OCI-LY3 (cell line): ENCODE measurements at regions not wholly inside any gene's neighbourhood (a gene's known extent, or its start where the extent isn't known, plus 50 kb on each side); places are given as distances from the start of the nearest gene placed in this dataset.

Experiments used
- H2AFZ ChIP-seq: fragments of 200-600, 300-600 bp; shearing (Covaris generic); 2 replicates; pipeline ENCODE4 v1.6.0; 2014; ENCODE audit warnings: antibody characterized with exemption, low read depth, low read length
- H3K27ac ChIP-seq: fragments of 200-600, 300-600 bp; sonication (generic); 2 replicates; pipeline ENCODE4 v1.5.1; 2014; ENCODE audit warnings: mild to moderate bottlenecking, low read length, moderate library complexity, mixed read lengths
- H3K27me3 ChIP-seq: fragments of 200-600, 300-600 bp; sonication (generic); 2 replicates; pipeline ENCODE4 v1.6.1; 2014; ENCODE audit warnings: low read depth, low read length, mixed read lengths
- H3K36me3 ChIP-seq: fragments of 200-600, 300-600 bp; sonication (generic); replicated peaks from 2 replicates; pipeline ENCODE3; 2014; ENCODE audit warnings: low read depth, low read length, mixed read lengths
- H3K4me1 ChIP-seq: fragments of 300-600, 200-600 bp; sonication (generic); 2 replicates; pipeline ENCODE4 v1.6.1; 2014; ENCODE audit warnings: low read length, mixed read lengths
- H3K4me2 ChIP-seq: fragments of 200-600, 300-600 bp; sonication (generic); 2 replicates; pipeline ENCODE4 v1.6.1; 2014; ENCODE audit warnings: low read length, mixed read lengths
- H3K4me3 ChIP-seq: fragments of 300-600, 200-600 bp; sonication (generic); 2 replicates; pipeline ENCODE4 v1.5.1; 2014; ENCODE audit warnings: antibody characterized with exemption, mild to moderate bottlenecking, low read length, moderate library complexity
- H3K79me2 ChIP-seq: fragments of 300-600, 200-600 bp; shearing (Covaris generic); 2 replicates; pipeline ENCODE4 v1.6.1; 2014; ENCODE audit warnings: mild to moderate bottlenecking, low read length, mixed read lengths
- H3K9ac ChIP-seq: fragments of 300-600, 200-600 bp; shearing (Covaris generic); 2 replicates; pipeline ENCODE4 v1.6.0; 2014; ENCODE audit warnings: mild to moderate bottlenecking, low read length, moderate library complexity
- H3K9me3 ChIP-seq: fragments of 200-600, 300-600 bp; shearing (Covaris generic); 2 replicates; pipeline ENCODE4 v1.6.1; 2014; ENCODE audit warnings: low read length, mixed read lengths; ENCODE audit not compliant: insufficient read depth
- H4K20me1 ChIP-seq: fragments of 200-600, 300-600 bp; sonication (generic); 2 replicates; pipeline ENCODE4 v1.6.1; 2016; ENCODE audit warnings: low read length, mixed read lengths; ENCODE audit not compliant: insufficient read depth
- EZH2phosphoT487 ChIP-seq: fragments of 200-600 bp; shearing (Covaris generic); IDR thresholded peaks from 2 replicates; pipeline ENCODE4 v1.6.1; 2018; ENCODE audit warnings: antibody characterized with exemption, mixed run types, low read depth
- TF ChIP-seq, protein P1 (sequence below): fragments of 200-600, 300-600 bp; sonication (generic); IDR thresholded peaks from 2 replicates; pipeline ENCODE4 v1.5.1; 2014; ENCODE audit warnings: antibody characterized with exemption, low read length, low read depth

DNA sequence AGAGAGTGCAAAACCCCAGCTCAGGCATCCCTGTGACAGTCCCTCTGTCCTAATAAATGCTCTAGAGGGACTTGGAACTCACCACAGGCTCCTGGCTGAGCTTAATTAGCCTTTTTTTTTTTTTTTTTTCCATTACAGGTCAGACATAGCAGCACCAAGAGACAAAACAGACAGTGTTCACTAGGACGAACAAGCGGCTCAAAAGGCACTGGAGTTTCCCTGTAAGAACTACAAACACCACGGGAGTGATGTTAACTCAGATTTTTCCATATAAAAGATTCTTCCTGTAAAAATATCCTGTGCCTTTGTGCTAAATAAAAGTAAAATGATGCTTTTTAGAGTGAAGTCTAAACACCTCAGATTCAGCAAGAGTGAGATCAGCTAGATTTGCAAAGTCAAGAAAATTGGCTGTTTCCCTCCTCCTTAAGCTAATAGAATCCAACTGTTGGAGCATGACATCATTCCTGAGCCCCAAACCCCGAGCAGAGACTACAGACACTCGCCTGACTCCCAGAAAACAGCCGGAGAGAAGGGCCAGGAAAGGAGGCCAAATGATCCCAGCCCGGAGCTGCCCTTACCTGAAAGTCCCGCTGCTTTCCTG, 101.0 kb upstream of the AKIP1 start:
- H3K4me2 ChIP-seq, result no peak overlapping the region
- H3K9ac ChIP-seq, result no peak overlapping the region
- H3K4me1 ChIP-seq, result peaks cover 24% of the 10 kb centered on the region
- H3K79me2 ChIP-seq, result no peaks in the 10 kb centered on the region
- no peaks in the 10 kb centered on the region for H3K36me3 ChIP-seq
- no peaks in the 10 kb centered on the region for H3K27me3 ChIP-seq
- no peak for TF ChIP-seq EZH2phosphoT487
- TF ChIP-seq, protein P1, sequence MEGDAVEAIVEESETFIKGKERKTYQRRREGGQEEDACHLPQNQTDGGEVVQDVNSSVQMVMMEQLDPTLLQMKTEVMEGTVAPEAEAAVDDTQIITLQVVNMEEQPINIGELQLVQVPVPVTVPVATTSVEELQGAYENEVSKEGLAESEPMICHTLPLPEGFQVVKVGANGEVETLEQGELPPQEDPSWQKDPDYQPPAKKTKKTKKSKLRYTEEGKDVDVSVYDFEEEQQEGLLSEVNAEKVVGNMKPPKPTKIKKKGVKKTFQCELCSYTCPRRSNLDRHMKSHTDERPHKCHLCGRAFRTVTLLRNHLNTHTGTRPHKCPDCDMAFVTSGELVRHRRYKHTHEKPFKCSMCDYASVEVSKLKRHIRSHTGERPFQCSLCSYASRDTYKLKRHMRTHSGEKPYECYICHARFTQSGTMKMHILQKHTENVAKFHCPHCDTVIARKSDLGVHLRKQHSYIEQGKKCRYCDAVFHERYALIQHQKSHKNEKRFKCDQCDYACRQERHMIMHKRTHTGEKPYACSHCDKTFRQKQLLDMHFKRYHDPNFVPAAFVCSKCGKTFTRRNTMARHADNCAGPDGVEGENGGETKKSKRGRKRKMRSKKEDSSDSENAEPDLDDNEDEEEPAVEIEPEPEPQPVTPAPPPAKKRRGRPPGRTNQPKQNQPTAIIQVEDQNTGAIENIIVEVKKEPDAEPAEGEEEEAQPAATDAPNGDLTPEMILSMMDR, result no peak
- H3K4me3 ChIP-seq, result no peak overlapping the region
- H4K20me1 ChIP-seq, result no peaks in the 10 kb centered on the region
- H2AFZ ChIP-seq, result no peak overlapping the region
- no peak overlapping the region for H3K27ac ChIP-seq
- no peaks in the 10 kb centered on the region for H3K9me3 ChIP-seq

DNA sequence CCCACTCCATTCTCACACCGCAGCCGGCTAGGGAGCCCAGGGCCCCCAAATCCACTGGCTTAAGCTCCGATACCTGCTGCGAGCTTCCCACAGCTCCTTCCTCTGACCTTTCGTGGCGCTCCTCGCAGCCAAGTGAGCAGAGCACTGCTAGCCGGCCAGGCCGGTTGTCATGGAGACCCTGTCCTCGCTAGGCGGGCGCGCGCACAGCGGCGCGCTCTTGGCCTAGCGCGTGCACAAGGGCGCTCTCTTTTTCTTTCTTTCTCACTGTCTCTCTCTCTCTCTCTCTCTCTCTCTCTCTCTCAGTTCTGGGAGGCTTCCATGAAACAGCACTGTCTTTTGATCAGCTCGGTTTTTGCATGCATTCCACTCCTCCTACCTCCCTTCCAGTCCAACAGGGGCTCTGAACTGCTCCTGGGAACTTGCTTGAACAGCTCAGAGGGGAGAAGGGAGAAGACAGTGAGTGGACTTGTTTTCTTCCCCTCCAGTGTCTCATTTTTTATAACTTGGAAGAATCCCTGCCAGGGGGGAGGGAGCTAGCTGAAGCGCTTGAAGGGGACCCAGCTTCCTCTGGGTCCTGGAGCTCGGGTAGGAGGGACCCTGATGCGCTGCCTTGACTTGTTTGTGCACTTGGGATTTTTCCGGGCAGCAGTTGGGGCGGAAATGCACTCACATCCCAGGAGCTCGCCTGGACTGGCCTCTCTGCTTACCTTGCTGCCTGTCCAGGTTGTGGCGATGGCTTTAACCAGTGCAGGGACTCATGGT, 100.3 kb upstream of the AKIP1 start:
- Histone ChIP-seq H3K9ac (no peak overlapping the region), H3K4me2 (no peak overlapping the region), H2AFZ (no peak overlapping the region), H3K27ac (no peak overlapping the region), H3K4me1 (peaks cover 24% of the 10 kb centered on the region), H3K4me3 (no peak overlapping the region), H3K36me3 (no peaks in the 10 kb centered on the region), H4K20me1 (no peaks in the 10 kb centered on the region), H3K9me3 (no peaks in the 10 kb centered on the region), H3K27me3 (no peaks in the 10 kb centered on the region), H3K79me2 (no peaks in the 10 kb centered on the region)
- TF ChIP-seq EZH2phosphoT487, result no peak
- TF ChIP-seq, protein P1, result no peak

DNA sequence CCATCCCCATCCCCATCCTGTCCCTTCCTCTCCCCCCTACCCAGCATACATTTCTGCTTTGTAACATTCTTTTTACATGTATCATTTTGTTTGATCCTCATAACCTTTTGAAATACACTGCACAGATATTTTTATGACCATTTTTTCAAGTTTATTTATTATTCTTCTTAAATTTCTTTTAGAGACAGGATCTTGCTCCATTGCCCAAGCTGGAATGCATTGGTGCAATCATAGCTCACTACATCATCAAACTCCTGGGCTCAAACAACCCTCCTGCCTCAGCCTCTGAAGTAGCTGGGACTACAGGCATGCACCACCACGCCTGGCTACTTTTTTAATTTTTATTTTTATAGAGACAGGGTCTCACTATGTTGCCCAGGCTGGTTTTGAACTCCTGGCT, 99.4 kb upstream of the AKIP1 start:
- Histone ChIP-seq H3K4me2 (no peak overlapping the region), H2AFZ (no peak overlapping the region)

DNA sequence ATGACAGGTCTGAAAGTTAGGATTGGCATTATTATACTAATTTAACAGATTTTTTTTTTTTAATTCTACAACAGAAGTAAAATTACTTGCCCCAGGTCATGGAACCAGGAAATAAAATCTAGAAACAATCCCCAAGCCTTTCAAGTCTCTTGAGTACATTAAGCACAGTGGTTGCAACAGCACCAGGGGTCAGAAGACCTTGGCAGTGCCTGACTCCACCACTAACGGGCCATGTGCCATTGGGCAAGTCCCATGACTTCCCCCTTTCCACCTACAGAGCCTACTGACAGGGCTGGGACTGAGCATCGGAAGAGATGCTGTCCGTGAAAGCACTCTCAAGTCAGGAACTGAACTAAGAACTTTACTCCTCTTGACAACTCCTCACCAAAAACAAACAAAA, 98.6 kb upstream of the AKIP1 start:
- H3K4me3 ChIP-seq, result no peak overlapping the region
- H3K9ac ChIP-seq, result peak overlapping the region; percentile 5; the same call in 1 of the 2 replicates
- no peaks in the 10 kb centered on the region for H4K20me1 ChIP-seq
- H3K79me2 ChIP-seq, result no peaks in the 10 kb centered on the region
- H3K27ac ChIP-seq, result no peak overlapping the region
- no peak for TF ChIP-seq EZH2phosphoT487
- TF ChIP-seq, protein P1, result no peak
- no peaks in the 10 kb centered on the region for H3K9me3 ChIP-seq
- peak overlapping the region; percentile 53 for H3K4me2 ChIP-seq
- H3K36me3 ChIP-seq, result no peaks in the 10 kb centered on the region
- H2AFZ ChIP-seq, result peak overlapping the region; percentile 89
- H3K27me3 ChIP-seq, result no peaks in the 10 kb centered on the region
- peaks cover 24% of the 10 kb centered on the region for H3K4me1 ChIP-seq

More for the DNA sequence above, 99.4 kb upstream of the AKIP1 start:
- Histone ChIP-seq H3K79me2 (no peaks in the 10 kb centered on the region), H4K20me1 (no peaks in the 10 kb centered on the region), H3K27me3 (no peaks in the 10 kb centered on the region), H3K9ac (no peak overlapping the region), H3K4me3 (no peak overlapping the region), H3K9me3 (no peaks in the 10 kb centered on the region), H3K4me1 (peaks cover 24% of the 10 kb centered on the region), H3K27ac (no peak overlapping the region), H3K36me3 (no peaks in the 10 kb centered on the region)
- TF ChIP-seq, protein P1, result no peak
- no peak for TF ChIP-seq EZH2phosphoT487
